GM21367 (cell line): ENCODE measurements at regions not wholly inside any gene's neighbourhood (a gene's known extent, or its start where the extent isn't known, plus 50 kb on each side); places are given as distances from the start of the nearest gene placed in this dataset.

Source experiments
- ATAC-seq: cut with Tn5 transposase; IDR thresholded peaks from one replicate; pipeline ENCODE4 v1.9.1; 2021; ENCODE audit not compliant: unreplicated experiment

DNA sequence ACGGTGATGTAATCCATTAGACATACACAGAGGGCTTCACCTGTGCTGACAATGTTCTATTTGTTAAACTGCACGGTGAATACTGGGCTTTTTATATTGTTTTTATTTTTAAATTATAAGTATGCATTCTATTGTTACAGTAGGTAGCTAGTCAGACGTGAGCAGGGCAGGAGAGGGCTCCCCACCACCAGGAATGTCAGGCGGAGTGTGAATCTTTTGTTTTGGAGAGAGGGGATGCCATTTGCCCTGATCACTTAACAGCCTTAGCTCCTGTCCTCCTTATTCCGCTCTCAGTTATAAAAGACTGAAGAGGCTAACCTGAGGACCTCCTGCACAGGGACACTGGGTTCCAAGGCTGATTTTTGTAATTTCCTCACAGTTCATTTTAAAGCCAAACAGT, 151.6 kb upstream of the TAPT1 start:
- ATAC-seq: no peak

DNA sequence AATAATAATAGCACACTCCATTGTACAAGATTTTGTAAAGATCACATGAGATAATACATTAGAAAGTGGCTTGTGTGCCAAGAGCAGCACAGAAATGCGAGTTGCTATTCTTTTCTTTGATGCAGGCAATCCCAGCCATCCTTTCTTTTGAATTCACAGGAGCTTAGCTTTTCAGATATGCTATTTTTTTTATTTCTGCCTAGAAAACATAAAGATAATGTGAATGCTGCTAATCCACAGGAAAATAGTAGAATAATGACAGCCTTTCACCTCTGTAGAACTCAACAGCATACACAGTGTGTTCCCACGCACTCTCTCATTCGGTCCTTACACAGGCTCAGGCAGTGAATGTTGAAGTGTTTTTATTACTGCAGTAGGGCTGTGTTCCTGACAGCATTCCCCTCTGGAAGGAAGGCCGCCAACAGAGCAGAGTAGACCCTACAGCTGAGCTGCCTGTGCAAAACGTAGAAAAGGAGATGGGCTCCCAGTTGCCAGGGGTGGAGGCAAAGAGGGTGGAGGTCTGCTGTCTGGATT, 138.8 kb upstream of the TAPT1 start:
- ATAC-seq: no peak

DNA sequence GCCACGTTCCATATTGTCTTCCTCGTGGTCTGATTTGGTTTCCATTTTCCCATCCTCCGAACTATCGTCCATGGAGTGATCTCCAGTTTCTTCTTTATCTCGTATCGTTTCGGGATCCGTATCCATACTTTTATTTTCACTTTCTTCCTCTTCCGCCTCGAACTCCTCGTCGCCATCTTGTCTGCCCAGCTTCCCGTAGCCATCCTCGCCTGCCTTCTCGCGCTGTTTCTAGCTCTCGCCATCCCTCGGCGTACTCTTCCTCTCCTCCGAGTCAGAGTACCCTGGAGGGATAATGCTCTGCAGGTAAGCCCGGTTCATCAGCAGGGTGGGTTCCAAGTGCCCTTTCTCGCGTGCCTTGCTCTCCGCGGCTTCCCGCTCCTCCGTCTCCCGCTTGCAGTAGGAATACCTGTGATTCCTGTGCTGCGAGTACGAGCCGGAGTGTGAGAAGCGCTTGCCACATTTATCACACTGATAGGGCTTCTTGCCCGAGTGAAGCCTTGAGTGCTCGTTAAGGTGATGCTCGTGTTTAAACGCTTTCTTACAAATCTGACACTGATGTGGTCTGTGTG, 134.5 kb upstream of the TAPT1 start:
- ATAC-seq: no peak

DNA sequence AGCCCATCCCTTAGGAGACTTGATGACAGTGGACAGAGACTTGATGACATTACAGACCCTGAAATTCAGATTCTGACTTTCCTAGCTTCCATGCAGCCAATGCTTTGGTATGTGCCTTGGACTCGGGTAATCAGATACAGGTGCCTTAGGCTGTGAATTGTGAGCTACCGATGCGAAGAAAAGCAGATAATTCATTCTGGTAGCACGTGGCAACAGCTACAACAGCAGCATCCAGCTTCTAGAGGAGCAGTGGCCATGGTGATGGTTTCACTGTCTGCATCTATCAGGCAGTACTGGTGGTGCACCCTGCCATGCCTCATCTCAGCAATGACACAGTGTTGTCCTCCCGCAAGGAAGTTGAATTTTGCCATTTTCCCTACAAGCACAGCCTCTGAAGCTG, 126.9 kb upstream of the TAPT1 start:
- ATAC-seq: no peak

DNA sequence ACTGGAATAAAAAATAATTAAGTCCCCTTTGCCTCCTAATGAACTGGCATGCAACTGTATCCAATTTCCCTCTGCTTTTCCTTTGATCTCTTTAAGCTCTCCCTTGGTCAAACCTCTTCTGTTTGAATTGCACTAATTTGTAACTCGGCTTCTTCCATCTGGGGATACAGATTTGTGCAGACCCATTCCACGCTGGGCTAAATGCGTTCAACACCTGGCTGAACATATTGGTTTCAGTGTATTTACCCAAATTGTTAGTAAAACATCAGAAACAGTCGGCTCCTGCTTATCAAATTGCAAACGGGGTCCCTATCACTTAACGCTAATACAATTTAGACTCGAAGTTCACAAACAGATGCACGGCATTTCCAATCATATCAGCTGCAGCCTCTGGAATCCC, 124.9 kb upstream of the TAPT1 start:
- no peak for ATAC-seq

DNA sequence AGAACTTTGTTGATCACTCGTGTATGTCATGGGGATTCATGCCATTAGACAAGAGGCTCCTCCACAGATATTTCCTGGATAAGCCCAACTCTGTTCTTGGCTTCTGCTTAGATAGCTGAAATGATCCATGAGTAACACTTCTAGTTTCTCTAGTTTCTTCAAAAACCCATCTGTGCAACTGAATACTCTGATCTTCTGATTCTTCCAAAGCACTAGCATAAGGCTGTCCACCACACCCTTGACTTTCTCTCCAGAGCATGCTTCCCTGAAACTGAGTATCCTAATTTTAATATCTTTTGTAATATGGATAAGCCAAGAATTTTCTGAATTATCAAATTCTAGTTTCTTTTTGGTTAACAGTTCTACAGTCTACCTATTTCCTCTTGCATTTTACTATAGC, 118.6 kb upstream of the TAPT1 start:
- ATAC-seq: no peak

DNA sequence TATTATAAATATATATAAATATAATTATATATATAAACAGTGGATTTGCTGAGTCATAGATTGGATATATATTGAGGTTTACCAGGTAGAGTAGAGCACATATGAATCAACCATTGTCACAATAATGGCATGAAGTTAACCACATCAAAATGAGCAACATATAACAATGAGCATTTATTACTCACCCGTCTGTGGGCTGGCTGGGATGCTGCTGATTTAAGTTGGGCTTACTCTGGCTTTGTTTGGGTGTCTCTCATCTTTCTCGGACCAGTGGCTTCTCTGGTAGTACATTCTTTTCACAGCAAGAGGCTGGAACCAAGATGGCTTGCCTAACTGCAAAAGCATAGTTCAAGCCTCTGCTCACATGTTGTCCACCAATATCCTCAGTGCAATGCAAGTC, 111.7 kb upstream of the TAPT1 start:
- ATAC-seq: no peak

DNA sequence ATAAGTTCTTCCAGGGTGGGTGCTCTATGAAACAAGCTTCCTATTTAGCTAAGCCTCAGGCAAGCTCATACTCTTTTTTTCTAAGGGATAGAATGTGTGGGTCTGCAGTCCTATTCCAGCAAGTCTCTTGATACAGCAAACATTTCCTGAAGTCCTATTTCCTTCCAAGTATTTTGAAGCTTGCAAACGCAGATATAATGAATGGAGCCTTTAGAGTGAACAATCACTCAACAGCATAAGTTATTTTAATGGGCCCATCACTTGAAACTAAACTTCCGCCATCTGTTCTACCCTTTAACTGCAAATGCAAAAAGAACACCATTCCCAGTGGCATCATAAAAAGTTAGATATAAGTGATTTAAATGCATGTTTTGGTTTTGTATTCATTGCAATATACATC, 108.3 kb upstream of the TAPT1 start:
- ATAC-seq: no peak

DNA sequence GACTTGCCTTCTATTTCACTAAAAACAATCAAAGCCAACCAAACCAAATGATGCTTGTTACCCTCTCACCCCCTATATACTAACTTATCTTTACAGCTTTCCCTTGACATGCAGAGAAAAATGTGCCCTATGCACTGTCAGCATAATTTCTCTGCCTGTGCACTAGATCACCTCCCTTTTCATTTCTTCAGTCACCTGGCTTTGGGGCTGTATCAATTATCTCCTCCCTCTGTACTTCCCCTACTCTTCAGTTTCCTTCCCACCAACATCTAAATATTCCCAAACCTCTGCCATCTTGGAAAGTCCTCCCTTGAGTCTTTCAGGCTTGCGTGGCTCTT, 103.5 kb upstream of the TAPT1 start:
- ATAC-seq: no peak

DNA sequence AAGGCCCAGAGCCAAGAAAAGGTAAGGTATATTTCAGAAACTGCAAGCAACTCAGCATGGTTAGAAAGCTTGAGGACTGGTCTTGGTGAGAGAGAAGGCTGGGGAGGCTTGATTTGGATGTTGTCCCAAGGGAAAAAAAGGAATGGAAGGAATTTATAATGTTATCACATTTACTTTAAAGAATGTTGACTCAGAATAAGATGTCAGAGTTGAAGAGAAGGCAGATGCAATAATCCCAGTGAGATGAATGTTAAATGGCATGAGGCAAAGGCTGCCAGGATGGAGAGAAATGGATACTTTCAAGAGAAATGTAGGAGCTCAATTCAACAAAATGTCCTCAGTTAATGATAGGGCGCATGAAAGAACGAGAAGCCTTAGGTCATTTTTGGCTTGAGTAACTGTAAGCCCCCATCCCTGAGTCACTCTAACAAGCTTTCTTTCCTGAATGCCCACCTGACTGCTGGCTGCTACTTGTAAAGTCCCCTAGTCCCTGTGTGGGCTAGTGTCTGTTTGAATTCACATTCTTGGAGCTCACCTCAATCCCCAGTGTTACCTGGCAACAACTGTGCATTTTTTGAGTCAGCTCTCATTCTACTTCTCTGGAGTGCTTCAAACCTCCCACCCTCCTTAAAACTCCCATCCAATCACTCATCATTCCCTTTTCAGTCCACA, 103.0 kb upstream of the TAPT1 start:
- ATAC-seq: no peak

DNA sequence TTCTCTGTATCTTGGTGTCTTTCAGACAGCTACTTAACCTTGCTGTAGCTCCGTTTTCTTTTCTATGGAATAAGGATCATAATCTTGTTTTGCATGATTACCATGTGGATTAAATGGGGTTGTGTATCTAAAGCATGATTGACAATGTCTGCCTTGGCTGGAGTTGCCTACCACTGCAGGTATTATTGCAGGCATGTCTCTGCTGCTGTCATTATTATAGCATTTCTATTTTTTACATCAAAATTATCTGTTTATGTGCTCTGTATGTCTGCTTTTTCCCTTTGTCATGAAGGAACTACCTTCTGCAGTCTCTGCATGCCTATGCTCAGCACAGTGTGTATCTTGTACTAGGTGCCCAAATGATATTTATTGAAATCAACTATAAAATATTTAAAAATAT, 95.9 kb upstream of the TAPT1 start:
- ATAC-seq: no peak

DNA sequence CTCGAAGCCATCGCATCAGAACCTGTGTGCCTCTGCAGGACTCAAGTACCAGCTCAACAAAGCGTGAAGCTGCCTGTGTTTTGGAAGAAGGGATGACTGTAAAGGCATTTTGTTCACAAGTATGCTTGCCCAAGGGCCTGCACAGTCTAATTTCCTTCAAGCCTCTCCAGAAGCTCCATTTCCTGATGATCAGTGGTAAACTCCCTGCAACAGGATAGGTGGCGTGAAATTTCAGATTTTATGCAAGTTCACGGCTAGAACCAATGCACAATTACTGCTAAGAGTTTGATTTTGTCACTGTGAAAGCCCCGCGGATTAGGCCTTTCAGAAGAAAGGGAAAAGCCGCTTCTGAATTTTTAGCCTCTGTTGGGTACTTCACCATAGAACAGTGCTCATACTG, 89.2 kb upstream of the TAPT1 start:
- no peak for ATAC-seq

DNA sequence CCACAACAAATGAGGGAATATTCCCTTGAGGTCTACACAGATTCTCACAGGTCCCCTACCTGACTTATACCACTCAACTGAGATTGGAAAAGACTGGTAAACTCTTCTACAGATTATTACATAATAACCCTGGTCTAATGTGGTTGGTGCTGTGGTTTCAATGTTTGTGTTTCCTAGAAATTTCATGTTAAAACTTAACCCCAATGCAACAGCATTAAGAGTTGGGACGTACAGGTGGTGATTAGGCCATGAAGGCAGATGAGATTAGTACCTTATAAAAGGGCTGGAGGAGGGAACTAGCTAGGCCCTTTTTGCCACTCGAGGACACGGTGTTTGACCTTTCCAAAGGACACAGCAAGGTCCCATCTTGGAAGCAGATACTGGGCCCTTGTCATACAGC, 84.3 kb upstream of the TAPT1 start:
- ATAC-seq: no peak

DNA sequence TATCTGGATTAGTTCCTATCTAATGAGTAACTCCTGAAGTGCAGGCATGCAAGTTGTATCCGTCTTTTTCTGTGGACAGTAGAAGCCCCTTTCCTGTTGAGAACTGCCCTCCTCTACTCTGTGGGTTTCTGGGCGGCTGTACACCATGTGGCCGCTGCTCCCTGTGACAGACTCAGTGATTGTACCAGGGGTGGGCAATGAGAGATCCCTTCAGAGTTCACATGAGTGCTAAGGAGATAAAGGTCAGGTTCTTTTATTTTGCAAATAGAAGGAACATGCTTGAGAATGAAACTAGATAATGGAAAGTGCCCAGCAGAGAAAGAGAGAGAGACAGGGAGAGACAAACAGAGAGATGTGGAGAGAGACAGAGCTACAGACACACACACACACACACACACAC, 76.4 kb upstream of the TAPT1 start:
- no peak for ATAC-seq

DNA sequence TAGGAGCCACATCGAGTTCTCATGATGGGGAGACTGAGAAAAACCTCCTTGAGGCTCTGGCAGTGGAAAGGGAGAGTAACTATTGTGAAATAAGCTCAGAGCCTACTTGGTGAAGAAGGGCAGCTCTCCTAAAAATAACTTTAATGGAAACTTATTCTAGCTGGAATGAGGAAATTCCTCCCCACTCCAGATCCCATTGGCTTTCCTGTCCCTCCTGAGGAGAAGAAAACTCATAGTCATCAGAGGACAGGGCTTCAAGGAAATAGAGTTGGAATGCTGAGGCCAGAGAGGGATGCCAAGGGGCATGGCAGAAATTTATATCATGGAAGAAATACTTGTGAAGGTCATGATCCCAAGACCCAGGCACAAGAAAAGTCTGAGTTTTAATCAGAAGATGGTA, 70.7 kb upstream of the TAPT1 start:
- no peak for ATAC-seq

DNA sequence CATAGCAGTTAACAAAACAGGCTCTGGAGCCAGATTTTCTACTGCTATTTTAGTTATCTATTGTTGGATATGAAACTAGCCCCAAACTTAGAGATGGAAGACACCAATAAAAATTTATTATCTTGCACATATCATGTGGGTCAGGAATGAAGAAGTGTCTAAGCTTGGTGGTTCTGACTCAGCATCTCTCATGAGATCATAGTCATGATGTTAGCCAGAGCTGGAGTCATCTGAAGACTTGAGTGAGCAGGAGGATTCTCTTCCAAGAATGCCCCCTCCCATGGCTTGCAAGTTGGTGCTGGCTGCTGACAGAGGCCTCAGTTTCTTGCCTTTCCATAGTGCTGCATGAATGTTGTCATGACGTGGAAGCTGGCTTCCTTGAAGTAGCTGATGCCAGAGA, 68.2 kb upstream of the TAPT1 start:
- ATAC-seq: no peak

DNA sequence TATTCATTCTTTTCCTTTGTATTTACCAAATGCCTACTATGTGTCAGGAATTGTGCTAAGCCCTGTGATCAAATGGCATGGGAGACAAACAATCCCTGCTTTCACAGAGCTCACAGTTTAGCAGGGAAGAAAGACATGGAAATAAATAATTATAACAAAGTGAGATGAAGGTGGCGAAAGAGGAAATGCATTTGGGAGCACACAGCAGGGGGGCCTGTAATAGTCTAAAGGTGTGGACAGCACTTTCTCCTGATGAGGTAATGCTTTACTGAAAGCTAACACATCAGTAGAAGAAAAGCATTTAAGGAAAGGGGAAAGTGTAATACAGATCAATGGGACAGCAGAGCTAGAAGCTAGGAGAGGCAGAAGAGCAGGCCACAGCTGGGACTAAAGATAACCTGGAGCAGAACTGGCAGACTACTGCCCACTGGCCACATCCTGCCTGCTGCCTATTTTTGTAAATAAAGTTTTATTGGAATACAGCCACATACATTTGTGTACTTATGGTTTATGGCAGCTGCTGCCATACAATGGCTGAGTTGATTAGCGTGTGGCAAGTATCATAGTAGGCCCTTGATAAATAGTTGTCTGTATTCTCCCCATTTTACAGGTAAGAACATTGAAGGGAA, 67.1 kb upstream of the TAPT1 start:
- ATAC-seq: no peak

DNA sequence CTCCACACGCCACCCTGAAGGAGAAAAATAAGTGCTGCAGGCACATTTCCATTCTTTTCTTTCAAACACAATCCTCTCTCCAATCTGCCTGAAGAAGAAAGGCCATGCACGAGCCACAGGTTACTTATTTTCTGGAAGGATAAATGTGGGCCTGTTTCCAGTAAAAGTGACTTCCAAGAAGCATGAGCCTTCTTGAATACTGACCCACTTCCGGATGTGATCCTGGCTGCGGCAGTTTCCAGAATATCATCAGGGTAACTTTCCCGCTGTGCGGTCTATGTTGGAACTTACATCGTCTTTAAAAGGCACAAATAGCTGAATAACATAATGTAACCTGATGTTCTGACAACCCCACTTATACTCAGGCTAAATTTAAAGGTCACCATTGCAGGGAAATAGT, 66.3 kb upstream of the TAPT1 start:
- ATAC-seq: no peak

DNA sequence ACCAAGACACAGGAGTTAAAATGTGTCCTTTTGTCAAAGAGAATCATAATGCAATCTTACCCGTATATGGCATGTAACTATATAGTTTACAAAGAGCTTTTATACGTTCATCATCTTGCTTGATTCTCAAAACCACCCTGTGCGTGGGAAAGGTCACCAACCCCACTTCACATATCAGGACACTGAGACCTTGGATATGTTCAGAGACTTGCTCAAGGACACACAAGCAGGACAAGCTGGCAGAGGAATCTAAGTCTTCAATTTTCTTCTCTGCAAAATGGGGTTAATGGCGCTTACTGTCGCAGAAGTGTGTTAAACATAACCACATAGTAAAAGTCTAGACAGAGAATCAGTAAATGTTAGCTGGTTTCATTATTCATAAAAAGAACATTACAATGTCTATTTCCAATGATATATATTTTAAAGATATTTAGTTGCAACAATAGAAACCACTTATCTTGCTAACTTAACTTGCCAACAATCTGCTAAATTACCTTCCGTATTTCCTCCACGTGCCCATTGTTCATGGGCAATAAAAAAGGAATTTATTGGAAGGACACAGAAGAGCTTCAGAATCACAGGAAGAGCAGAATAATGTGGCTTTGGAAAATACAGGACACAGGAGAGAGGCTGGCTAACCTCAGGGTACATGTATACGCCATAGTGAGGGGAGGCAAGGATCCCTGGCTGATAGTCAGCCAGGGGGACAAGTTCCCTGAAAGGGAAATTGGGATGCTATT, 64.6 kb upstream of the TAPT1 start:
- ATAC-seq: no peak

DNA sequence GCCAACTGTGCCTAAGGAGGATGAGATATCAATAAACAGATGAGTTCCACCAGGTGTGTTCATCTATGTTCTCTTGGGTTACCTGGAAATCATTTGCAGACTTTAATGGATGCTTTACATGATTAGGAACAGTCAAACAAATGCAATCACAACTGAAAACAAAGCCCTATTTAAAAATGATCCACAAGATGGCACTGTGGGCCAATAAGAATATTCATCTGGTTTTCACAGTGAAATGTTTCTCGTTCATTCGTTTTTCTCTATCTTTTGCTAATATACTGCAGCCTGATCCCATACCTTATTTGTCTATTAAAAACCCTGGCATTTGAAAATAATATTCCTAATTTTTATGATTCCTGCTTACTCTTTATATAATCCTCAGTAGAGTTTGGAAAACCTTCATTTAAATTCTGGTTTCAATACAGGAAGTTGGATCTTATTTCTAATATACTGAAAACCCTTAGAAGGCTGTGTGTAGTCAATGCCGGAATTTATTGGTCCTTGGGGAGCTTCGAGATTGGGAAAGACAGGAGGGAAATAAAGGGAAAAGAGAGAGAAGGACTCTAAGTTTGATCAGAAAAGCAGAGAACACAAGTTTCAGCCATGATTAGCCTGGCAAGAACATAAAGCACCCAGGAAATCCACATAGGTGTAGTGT, 63.8 kb upstream of the TAPT1 start:
- no peak for ATAC-seq

DNA sequence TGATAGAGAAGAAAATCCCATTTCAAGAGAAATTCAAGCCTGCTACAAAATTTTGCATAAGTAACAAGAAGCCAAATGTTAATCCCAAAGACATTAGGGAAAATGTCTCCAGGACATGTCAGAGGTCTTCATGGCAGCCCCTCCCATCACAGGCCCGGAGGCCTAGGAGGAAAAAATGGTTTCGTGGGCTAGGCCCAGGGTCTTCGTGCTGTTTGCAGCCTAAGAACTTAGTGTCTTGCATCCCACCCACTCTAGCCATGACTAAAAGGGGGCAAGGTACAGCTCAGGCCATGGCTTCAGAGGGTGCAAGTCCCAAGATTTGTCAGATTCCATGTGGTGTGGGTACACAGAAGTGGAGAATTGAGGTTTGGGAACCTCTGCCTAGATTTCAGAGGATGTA, 57.8 kb upstream of the TAPT1 start:
- no peak for ATAC-seq

DNA sequence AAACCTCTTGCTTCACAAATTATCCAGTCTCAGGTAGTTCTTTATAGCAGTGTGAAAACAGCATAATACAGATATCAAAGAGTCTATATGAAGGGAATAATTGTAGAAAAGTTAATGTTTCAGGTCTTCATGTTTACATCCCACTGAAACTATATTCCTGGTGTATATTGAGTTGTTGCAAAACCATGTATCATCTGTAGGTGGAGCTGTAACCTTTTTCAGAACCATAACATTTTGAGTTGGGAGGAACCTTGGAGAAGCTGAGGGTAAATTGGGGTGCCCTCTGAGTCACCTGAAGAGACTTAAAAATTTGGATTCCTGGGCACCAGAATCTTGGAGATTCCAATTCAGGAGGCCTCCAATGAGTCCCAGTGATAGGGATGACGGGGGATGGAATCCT, 51.9 kb upstream of the TAPT1 start:
- ATAC-seq: no peak
